HepG2 (cell line): ENCODE measurements at regions not wholly inside any gene's neighbourhood (a gene's known extent, or its start where the extent isn't known, plus 50 kb on each side); places are given as distances from the start of the nearest gene placed in this dataset.

Experiments used
- ATAC-seq: fragments of 200-7000 bp; cut with Tn5 transposase; 3 replicates; pipeline ENCODE4 v1.9.1; 2020; ENCODE audit warnings: mild to moderate bottlenecking, moderate library complexity
- BruUV-seq: library from RNA; stranded (reverse); fragments of 400-500 nt; replicated peaks from 2 replicates; lab custom pipeline; 2021; lab: Mats Ljungman, UMichigan
- CTCF ChIA-PET: fragments of 300-600 bp; formaldehyde crosslinking; extraction: SDS; loops from one replicate; lab custom pipeline; 2021; ENCODE audit warnings: low total read pairs, inconsistent platforms, low intra/inter-chr PET ratio; lab: Yijun Ruan, JAX
- POLR2A ChIA-PET: fragments of 350-600 bp; sonication (Branson Sonifier 250); formaldehyde crosslinking; loops from one replicate; lab custom pipeline; 2020; ENCODE audit warnings: antibody characterized with exemption, inconsistent platforms; lab: Yijun Ruan, JAX
- DNase-seq: peaks from one replicate; pipeline ENCODE4 v3.0.0-alpha.2; 2015; ENCODE audit warnings: low spot score
- FAIRE-seq: peaks from 3 replicates; lab custom pipeline; 2011; peaks lifted over from hg19 to GRCh38; lab: Jason Lieb, UNC
- H2AFZ ChIP-seq: one replicate; pipeline ENCODE4 v1.6.1; 2011; ENCODE audit warnings: low read length, inconsistent platforms
- H3K27ac ChIP-seq: fragments of 300-600 bp; 3 replicates; pipeline ENCODE4 v1.8.0; 2011; ENCODE audit warnings: mixed run types, mild to moderate bottlenecking, mixed read lengths, low read length, inconsistent platforms; ENCODE audit not compliant: insufficient read depth; ENCODE audit errors: extremely low read length
- H3K27me3 ChIP-seq, 2 experiments: fragments of 200-600 bp in 1 of 2; 2 replicates in 1 of 2; 3 replicates in 1 of 2; pipeline versions ENCODE4 v1.6.0 to v1.8.0; 2011; ENCODE audit warnings: low read length in 2 of 2, mild to moderate bottlenecking in 2 of 2, moderate library complexity in 2 of 2, inconsistent platforms in 1 of 2; ENCODE audit not compliant: insufficient read depth in 2 of 2, control insufficient read depth in 1 of 2
- H3K36me3 ChIP-seq, 2 experiments: fragments of 200-600 bp in 1 of 2; replicated peaks in 1 of 2; 2 replicates in 1 of 2; 3 replicates in 1 of 2; pipeline versions ENCODE4 v1.5.1 to v1.8.0; 2011; ENCODE audit warnings: low read length in 2 of 2, inconsistent platforms in 1 of 2; ENCODE audit not compliant: insufficient read depth in 2 of 2, control insufficient read depth in 1 of 2
- H3K4me1 ChIP-seq: 2 replicates; pipeline ENCODE4 v1.5.1; 2012; ENCODE audit warnings: low read length, inconsistent platforms; ENCODE audit not compliant: insufficient read depth
- H3K4me2 ChIP-seq: 2 replicates; pipeline ENCODE4 v1.6.0; 2011; ENCODE audit warnings: low read depth, low read length, inconsistent platforms
- H3K4me3 ChIP-seq, 3 experiments: fragments of 200-600 bp in 1 of 3; sonication (generic), shearing (Covaris generic) in 1 of 3; replicated peaks in 1 of 3; 2 replicates each; pipeline ENCODE4 v1.5.1; 2011 to 2016; ENCODE audit warnings: low read length in 3 of 3, inconsistent platforms in 2 of 3, low read depth in 2 of 3, mild to moderate bottlenecking in 2 of 3, control low read depth in 1 of 3, mixed read lengths in 1 of 3; ENCODE audit not compliant: insufficient read depth in 1 of 3
- H3K79me2 ChIP-seq: one replicate; pipeline ENCODE4 v1.6.1; 2011; ENCODE audit warnings: low read length, inconsistent platforms; ENCODE audit not compliant: insufficient read depth
- H3K9ac ChIP-seq: 2 replicates; pipeline ENCODE4 v1.6.0; 2011; ENCODE audit warnings: mild to moderate bottlenecking, low read depth, low read length, inconsistent platforms; ENCODE audit not compliant: insufficient read depth
- H3K9me3 ChIP-seq: 2 replicates; pipeline ENCODE4 v1.5.1; 2012; ENCODE audit warnings: mild to moderate bottlenecking, low read length
- H4K20me1 ChIP-seq: 2 replicates; pipeline ENCODE4 v1.6.0; 2011; ENCODE audit warnings: inconsistent platforms, mild to moderate bottlenecking, low read length, moderate library complexity; ENCODE audit not compliant: insufficient read depth
- FOXC1 ChIP-seq: sonication (generic); formaldehyde crosslinking; IDR thresholded peaks from 2 replicates; pipeline ENCODE4 v1.8.0; 2022; ENCODE audit warnings: mild to moderate bottlenecking, missing genetic modification reagents, borderline replicate concordance
- GTF3A ChIP-seq: sonication (generic); formaldehyde crosslinking; conservative IDR thresholded peaks from 2 replicates; pipeline ENCODE4 v1.4.0; 2020; ENCODE audit warnings: mild to moderate bottlenecking, missing genetic modification reagents
- MEF2D ChIP-seq: sonication (generic); formaldehyde crosslinking; IDR thresholded peaks from 2 replicates; pipeline ENCODE4 v1.5.1; 2020; ENCODE audit warnings: mild to moderate bottlenecking, missing genetic modification reagents
- MIXL1 ChIP-seq: IDR thresholded peaks from 2 replicates; pipeline ENCODE4 v1.6.1; 2016
- NFKBIZ ChIP-seq: IDR thresholded peaks from 2 replicates; pipeline ENCODE4 v1.6.1; 2018; ENCODE audit warnings: missing genetic modification reagents, missing compliant biosample characterization
- ZNF326 ChIP-seq: sonication (generic); formaldehyde crosslinking; IDR thresholded peaks from 2 replicates; pipeline ENCODE4 v1.4.0; 2020; ENCODE audit warnings: missing genetic modification reagents, borderline replicate concordance
- ZNF383 ChIP-seq: sonication (generic); formaldehyde crosslinking; IDR thresholded peaks from 2 replicates; pipeline ENCODE4 v1.4.0; 2020; ENCODE audit warnings: missing genetic modification reagents, mild to moderate bottlenecking, borderline replicate concordance
- ZNF432 ChIP-seq: sonication (generic); formaldehyde crosslinking; IDR thresholded peaks from 2 replicates; pipeline ENCODE4 v1.5.0; 2020; ENCODE audit warnings: missing genetic modification reagents, mild to moderate bottlenecking, borderline replicate concordance
- ZNF574 ChIP-seq: sonication (generic); formaldehyde crosslinking; IDR thresholded peaks from 2 replicates; pipeline ENCODE4 v1.4.0; 2020; ENCODE audit warnings: missing genetic modification reagents
- ZNF670 ChIP-seq: sonication (generic); formaldehyde crosslinking; IDR thresholded peaks from 2 replicates; pipeline ENCODE4 v1.8.0; 2022; ENCODE audit warnings: mild to moderate bottlenecking, missing genetic modification reagents, borderline replicate concordance
- ZNF772 ChIP-seq: sonication (generic); formaldehyde crosslinking; IDR thresholded peaks from 2 replicates; pipeline ENCODE4 v1.5.0; 2020; ENCODE audit warnings: mild to moderate bottlenecking, missing genetic modification reagents
- in situ Hi-C: cut with HindIII; loops from 2 replicates; pipeline ENCODE4 v1.10.0; 2017; ENCODE audit warnings: low pct_unique_long_range_greater_than_20kb; ENCODE audit not compliant: extremely low pct_ligation_motif_present
- intact Hi-C: fragments of 100-400 bp; cut with micrococcal nuclease; formaldehyde crosslinking; loops from one replicate; pipeline ENCODE4 v1.10.0; 2022; ENCODE audit not compliant: unreplicated experiment
- TF ChIP-seq, protein P1 (sequence below): sonication (generic); formaldehyde crosslinking; IDR thresholded peaks from 2 replicates; pipeline ENCODE4 v1.4.0; 2020; ENCODE audit warnings: missing genetic modification reagents, borderline replicate concordance

- Histone ChIP-seq H3K79me2 (no peaks in the 10 kb centered on the region), H3K27me3 (no peaks in the 10 kb centered on the region), H2AFZ (no peak overlapping the region), H3K4me3 (no peak overlapping the region), H3K27ac (no peak overlapping the region), H3K4me2 (no peak overlapping the region), H3K9ac (no peak overlapping the region), H4K20me1 (no peaks in the 10 kb centered on the region), H3K36me3 (no peaks in the 10 kb centered on the region), H3K4me1 (no peaks in the 10 kb centered on the region), H3K9me3 (no peaks in the 10 kb centered on the region)
- ChIA-PET CTCF (no interaction called here), POLR2A (no interaction called here)
- BruUV-seq = no TSS peak
- in situ Hi-C loops (no loop called here), intact Hi-C loops (no loop called here)
- no peak for DNase-seq
- TF ChIP-seq FOXC1 (CRISPR knock-in tag) (no peak), ZNF574 (no peak), GTF3A (no peak), ZNF670 (no peak), ZNF432 (no peak), ZNF383 (CRISPR knock-in tag) (no peak), ZNF772 (CRISPR knock-in tag) (no peak), ZNF326 (CRISPR knock-in tag) (no peak), MEF2D (CRISPR knock-in tag) (no peak), NFKBIZ (CRISPR knock-in tag) (no peak), MIXL1 (CRISPR knock-in tag) (no peak)
- TF ChIP-seq, protein P1, sequence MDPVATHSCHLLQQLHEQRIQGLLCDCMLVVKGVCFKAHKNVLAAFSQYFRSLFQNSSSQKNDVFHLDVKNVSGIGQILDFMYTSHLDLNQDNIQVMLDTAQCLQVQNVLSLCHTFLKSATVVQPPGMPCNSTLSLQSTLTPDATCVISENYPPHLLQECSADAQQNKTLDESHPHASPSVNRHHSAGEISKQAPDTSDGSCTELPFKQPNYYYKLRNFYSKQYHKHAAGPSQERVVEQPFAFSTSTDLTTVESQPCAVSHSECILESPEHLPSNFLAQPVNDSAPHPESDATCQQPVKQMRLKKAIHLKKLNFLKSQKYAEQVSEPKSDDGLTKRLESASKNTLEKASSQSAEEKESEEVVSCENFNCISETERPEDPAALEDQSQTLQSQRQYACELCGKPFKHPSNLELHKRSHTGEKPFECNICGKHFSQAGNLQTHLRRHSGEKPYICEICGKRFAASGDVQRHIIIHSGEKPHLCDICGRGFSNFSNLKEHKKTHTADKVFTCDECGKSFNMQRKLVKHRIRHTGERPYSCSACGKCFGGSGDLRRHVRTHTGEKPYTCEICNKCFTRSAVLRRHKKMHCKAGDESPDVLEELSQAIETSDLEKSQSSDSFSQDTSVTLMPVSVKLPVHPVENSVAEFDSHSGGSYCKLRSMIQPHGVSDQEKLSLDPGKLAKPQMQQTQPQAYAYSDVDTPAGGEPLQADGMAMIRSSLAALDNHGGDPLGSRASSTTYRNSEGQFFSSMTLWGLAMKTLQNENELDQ (CRISPR knock-in tag) = no peak
- ATAC-seq = no peak
- FAIRE-seq = no peak
Measured at GRCh38 chr2:146997488-146997887, 847.3 kb upstream of the ACVR2A start.
